GM12891 (cell line): ENCODE measurements at regions not wholly inside any gene's neighbourhood (a gene's known extent, or its start where the extent isn't known, plus 50 kb on each side); places are given as distances from the start of the nearest gene placed in this dataset.
A peak's percentile ranks its signal among the peaks of the same experiment; 100 is the strongest.

ENCODE experiments used
- DNase-seq: peaks from one replicate; pipeline ENCODE4 v3.0.0; 2011; ENCODE audit warnings: low spot score; ENCODE audit not compliant: insufficient read length
- FAIRE-seq: peaks from 2 replicates; lab custom pipeline; 2011; peaks lifted over from hg19 to GRCh38; lab: Jason Lieb, UNC
- PAX5 ChIP-seq: IDR thresholded peaks from 2 replicates; pipeline ENCODE4 v1.6.1; 2011; ENCODE audit warnings: low read length, moderate library complexity, mild to moderate bottlenecking; ENCODE audit not compliant: insufficient read depth, severe bottlenecking
- POLR2A ChIP-seq: IDR thresholded peaks from 2 replicates; pipeline ENCODE4 v1.6.1; 2011; ENCODE audit warnings: low read depth, low read length, control low read depth
- POLR2AphosphoS5 ChIP-seq: IDR thresholded peaks from 2 replicates; pipeline ENCODE4 v1.6.1; 2011; ENCODE audit warnings: low read depth, low read length, control low read depth
- POU2F2 ChIP-seq: IDR thresholded peaks from 2 replicates; pipeline ENCODE4 v1.6.1; 2011; ENCODE audit warnings: low read depth, mild to moderate bottlenecking, control low read depth, low read length, moderate library complexity
- SPI1 ChIP-seq: IDR thresholded peaks from 2 replicates; pipeline ENCODE4 v1.6.1; 2011; ENCODE audit warnings: low read depth, low read length, control low read depth
- TAF1 ChIP-seq: IDR thresholded peaks from 2 replicates; pipeline ENCODE4 v1.6.1; 2011; ENCODE audit warnings: low read depth, low read length, control low read depth

DNA sequence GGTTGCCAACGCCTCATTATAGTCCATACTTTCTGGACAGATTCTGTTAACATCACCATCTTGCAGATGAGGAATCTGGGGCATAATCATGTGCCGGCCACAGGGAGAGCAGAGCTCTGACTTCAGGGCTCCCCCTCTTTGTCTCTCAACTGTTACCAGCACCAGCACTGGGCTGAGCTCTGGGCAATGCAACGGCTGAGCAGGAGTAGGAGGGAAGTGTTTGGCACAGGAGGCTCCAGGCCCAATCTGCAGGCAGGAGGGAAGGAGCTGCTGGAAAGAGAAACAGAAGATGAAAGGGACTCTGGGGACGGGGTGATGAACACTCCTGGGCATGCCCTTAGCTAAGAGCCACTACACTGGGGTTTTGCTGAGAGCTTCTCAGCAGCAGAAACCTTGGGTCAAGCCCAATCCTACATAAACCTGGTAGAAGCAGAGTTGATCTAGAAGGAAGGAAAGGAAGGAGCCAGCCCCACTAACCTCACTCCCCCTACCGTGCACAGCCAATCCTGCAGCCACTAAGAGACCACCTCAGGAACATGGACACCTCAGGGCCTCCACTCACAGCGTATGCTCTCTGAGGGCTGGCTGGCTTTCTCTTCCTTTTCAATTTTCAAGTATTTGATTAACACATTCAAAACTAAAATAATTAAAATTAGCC is 73.1 kb upstream of the SPATA12 start:
- FAIRE-seq (no peak), DNase-seq (no peak)
- TF ChIP-seq PAX5 (no peak), SPI1 (no peak), POLR2AphosphoS5 (no peak), TAF1 (no peak), POLR2A (no peak), POU2F2 (no peak)

DNA sequence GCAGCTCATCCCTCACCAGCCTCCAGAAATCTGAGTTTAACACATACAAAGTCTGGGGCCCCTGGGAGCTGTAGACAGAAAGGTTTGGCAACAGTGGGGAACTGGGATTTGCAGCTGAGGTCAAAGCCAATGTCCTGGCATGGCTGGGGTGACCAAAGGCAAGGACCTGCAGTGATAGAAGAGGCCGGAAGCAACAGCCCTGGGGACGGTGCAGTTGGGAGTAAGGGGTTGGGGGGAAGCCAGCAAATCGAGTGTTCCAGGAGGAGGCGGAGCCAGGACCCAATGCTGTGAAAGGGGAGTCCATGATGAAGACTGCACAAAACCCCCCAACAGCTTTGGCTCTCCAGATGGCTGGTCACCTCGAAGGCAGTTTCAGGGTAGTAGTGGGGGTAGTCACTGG is 74.1 kb upstream of the SPATA12 start:
- no peak for FAIRE-seq
- no peak for TF ChIP-seq TAF1
- TF ChIP-seq SPI1: no peak
- no peak for TF ChIP-seq POU2F2
- TF ChIP-seq POLR2AphosphoS5: no peak
- no peak for TF ChIP-seq POLR2A
- TF ChIP-seq PAX5: no peak

GRCh38 chr3:56985878-56986277 is 74.6 kb upstream of the SPATA12 start:
- no peak for TF ChIP-seq TAF1
- TF ChIP-seq POLR2AphosphoS5: no peak
- no peak for TF ChIP-seq POU2F2
- TF ChIP-seq PAX5: no peak
- no peak for TF ChIP-seq POLR2A
- peak; percentile 53 for TF ChIP-seq SPI1
- no peak for DNase-seq
- FAIRE-seq: no peak

More for the DNA sequence above, 74.1 kb upstream of the SPATA12 start:
- no peak for DNase-seq

- FAIRE-seq: no peak
- TF ChIP-seq TAF1 (no peak), PAX5 (no peak), POLR2A (no peak), SPI1 (no peak)
- no peak for DNase-seq
Measured at GRCh38 chr3:56985460-56985859, 75.0 kb upstream of the SPATA12 start.

GRCh38 chr3:56983427-56983826 is 77.0 kb upstream of the SPATA12 start:
- no peak for DNase-seq
- TF ChIP-seq POU2F2 (no peak), TAF1 (no peak), SPI1 (no peak), POLR2AphosphoS5 (no peak), POLR2A (no peak), PAX5 (no peak)

DNA sequence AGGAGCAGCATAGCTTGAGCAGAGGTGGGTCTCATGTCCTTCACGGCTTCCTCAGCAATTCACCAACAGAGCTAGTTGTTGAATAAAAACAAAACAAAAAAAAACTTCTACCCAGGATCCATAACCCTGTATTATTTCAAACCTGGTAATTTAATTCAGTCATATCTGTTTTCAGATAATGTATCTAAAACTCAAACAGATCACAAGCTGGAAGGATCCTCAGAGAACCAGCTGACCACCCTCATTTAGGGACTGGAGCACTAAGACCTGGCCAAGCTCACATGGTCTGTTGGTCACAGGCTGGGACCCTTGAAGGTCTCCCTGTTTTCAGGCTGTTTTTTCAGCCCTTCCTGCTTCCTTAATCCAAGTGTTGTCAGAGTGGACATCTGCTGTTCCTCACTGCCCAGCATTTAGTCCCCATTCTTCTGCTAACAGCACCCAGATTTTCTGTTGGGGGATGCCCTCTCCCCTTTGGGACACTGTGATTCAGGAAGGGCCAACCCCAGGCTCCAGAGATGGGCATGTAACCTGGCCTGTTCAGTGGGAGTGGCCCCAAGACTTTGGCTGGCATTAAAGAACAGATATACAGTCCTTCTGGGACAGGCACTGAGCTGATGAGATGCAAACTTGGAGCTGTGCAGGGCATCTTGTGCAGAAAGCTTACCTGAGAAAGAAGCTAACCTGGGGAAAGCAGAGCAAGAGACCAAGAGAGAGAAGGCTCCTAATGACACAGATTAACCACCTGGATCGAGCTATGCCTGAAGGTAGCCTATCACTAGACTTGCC is 78.8 kb upstream of the SPATA12 start:
- no peak for FAIRE-seq
- DNase-seq: no peak
- TF ChIP-seq POLR2A (no peak), SPI1 (no peak), POLR2AphosphoS5 (no peak), POU2F2 (no peak), TAF1 (no peak), PAX5 (no peak)

More at GRCh38 chr3:56983427-56983826, 77.0 kb upstream of the SPATA12 start:
- FAIRE-seq: no peak

DNA sequence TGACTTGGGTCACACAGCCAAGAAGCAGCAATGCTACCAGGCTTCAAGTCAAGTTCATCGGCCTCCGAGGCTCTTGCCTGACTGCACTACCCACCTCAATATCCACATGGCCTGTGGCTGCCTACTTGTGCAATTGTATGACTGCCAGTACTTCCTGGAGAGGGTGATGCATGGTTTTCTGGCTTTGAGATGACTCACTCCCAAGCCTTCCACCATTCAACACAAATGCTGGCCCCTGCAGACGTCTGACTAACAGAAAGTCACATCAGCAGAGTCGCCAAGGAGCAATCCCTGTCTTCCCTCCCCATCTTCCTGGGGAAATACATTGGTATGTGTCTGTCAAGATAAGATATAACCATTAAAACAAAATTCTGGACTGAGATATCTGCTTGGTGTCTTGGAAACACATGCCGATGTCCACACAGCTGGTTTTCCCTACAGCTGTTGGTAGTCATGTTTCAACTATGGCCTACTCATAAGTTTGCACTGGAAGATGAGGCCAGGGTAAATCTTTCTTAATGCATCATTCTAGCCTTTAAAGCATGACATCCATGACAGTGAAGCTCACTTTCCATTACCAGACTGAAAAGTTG is 79.6 kb upstream of the SPATA12 start:
- FAIRE-seq: peak; percentile 48
- DNase-seq: no peak
- TF ChIP-seq POLR2AphosphoS5 (no peak), SPI1 (no peak), POLR2A (no peak), POU2F2 (no peak), TAF1 (no peak), PAX5 (no peak)

GRCh38 chr3:56980243-56980642 is 80.2 kb upstream of the SPATA12 start:
- DNase-seq (no peak), FAIRE-seq (no peak)
- no peak for TF ChIP-seq SPI1
- no peak for TF ChIP-seq TAF1
- TF ChIP-seq POLR2AphosphoS5: no peak
- TF ChIP-seq PAX5: no peak
- TF ChIP-seq POLR2A: no peak
- TF ChIP-seq POU2F2: no peak

DNA sequence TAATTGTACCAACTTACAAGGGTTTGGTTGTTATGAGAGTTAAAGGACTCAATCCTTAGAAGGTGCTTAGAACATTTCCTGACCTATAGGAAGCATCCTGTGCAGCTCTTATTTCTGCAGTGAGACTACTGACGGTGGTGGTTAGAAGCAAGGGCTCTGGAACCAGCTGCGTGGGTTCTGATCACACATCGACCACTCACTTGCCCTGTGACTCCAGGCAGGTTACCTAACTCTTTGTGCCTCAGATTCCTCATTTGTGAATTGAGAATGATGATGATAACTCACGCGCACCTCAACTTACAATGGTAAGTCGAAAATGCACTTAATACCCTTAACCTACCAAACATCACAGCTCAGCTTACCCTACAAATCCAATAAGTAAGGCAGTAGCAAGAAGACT is 80.7 kb upstream of the SPATA12 start:
- TF ChIP-seq PAX5 (no peak), SPI1 (no peak), POLR2AphosphoS5 (no peak), POLR2A (no peak), POU2F2 (no peak), TAF1 (no peak)
- DNase-seq (no peak), FAIRE-seq (peak; percentile 38)
